ENCODE measurements at regions not wholly inside any gene's neighbourhood (a gene's known extent, or its start where the extent isn't known, plus 50 kb on each side); places are given as distances from the start of the nearest gene placed in this dataset.

- intact Hi-C loops (cut with micrococcal nuclease), result no loop called here
- Mint-ChIP-seq H3K9me3 (ENCODE audit: unreplicated experiment) (no peaks in the 10 kb centered on the region), H3K27ac (ENCODE audit: low read depth, unreplicated experiment) (no peak overlapping the region), H3K27me3 (ENCODE audit: insufficient read depth, unreplicated experiment) (no peaks in the 10 kb centered on the region), H3K4me1 (ENCODE audit: insufficient read depth, unreplicated experiment) (no peaks in the 10 kb centered on the region), H3K4me3 (ENCODE audit: unreplicated experiment) (no peak overlapping the region), H3K36me3 (ENCODE audit: insufficient read depth, unreplicated experiment) (peaks cover 6% of the 10 kb centered on the region)
- TF ChIP-seq CTCF (IDR thresholded peaks at IDR 0.05; ENCODE audit: unreplicated experiment), result no peak
- CTCF ChIA-PET, result no interaction called here
- no peak for DNase-seq (ENCODE audit: unreplicated experiment)
- no TSS peak for BruUV-seq (replicated peaks)
- POLR2A ChIA-PET, result interaction anchor here (0.7 kb wide), 1 partner anchor 16 kb away, joined by 3 read pairs; no protein-coding TSS in a partner anchor
Observed at GRCh38 chr14:101028971-101029667, 125.6 kb upstream of the RTL1 start.

- TF ChIP-seq CTCF (IDR thresholded peaks at IDR 0.05; ENCODE audit: unreplicated experiment), result no peak
- DNase-seq (ENCODE audit: unreplicated experiment), result no peak
- Mint-ChIP-seq H3K36me3 (ENCODE audit: insufficient read depth, unreplicated experiment) (peaks cover 6% of the 10 kb centered on the region), H3K4me3 (ENCODE audit: unreplicated experiment) (no peak overlapping the region), H3K4me1 (ENCODE audit: insufficient read depth, unreplicated experiment) (no peaks in the 10 kb centered on the region), H3K27me3 (ENCODE audit: insufficient read depth, unreplicated experiment) (no peaks in the 10 kb centered on the region), H3K9me3 (ENCODE audit: unreplicated experiment) (no peaks in the 10 kb centered on the region), H3K27ac (ENCODE audit: low read depth, unreplicated experiment) (no peak overlapping the region)
- intact Hi-C loops (cut with micrococcal nuclease), result no loop called here
- CTCF ChIA-PET, result no interaction called here
- POLR2A ChIA-PET, result no interaction called here
- no TSS peak for BruUV-seq (replicated peaks)
Observed at GRCh38 chr14:101029668-101030290, 126.3 kb upstream of the RTL1 start.

- BruUV-seq (replicated peaks), result no TSS peak
Observed at GRCh38 chr14:101030586-101030985, 127.1 kb upstream of the RTL1 start.

More at GRCh38 chr14:101030586-101030985, 127.1 kb upstream of the RTL1 start:
- no peaks in the 10 kb centered on the region for H3K27me3 Mint-ChIP-seq (ENCODE audit: insufficient read depth, unreplicated experiment)
- intact Hi-C loops (cut with micrococcal nuclease), result no loop called here
- CTCF ChIA-PET, result no interaction called here
- H3K4me3 Mint-ChIP-seq (ENCODE audit: unreplicated experiment), result no peak overlapping the region
- H3K36me3 Mint-ChIP-seq (ENCODE audit: insufficient read depth, unreplicated experiment), result peaks cover 6% of the 10 kb centered on the region
- no peak for TF ChIP-seq CTCF (IDR thresholded peaks at IDR 0.05; ENCODE audit: unreplicated experiment)
- no peak overlapping the region for H3K27ac Mint-ChIP-seq (ENCODE audit: low read depth, unreplicated experiment)
- POLR2A ChIA-PET, result interaction anchor here (1.0 kb wide), 1 partner anchor 33 kb away, joined by 4 read pairs; no protein-coding TSS in a partner anchor
- H3K4me1 Mint-ChIP-seq (ENCODE audit: insufficient read depth, unreplicated experiment), result no peaks in the 10 kb centered on the region
- no peaks in the 10 kb centered on the region for H3K9me3 Mint-ChIP-seq (ENCODE audit: unreplicated experiment)
- no peak for DNase-seq (ENCODE audit: unreplicated experiment)
